ENCODE measurements at regions not wholly inside any gene's neighbourhood (a gene's known extent, or its start where the extent isn't known, plus 50 kb on each side); places are given as distances from the start of the nearest gene placed in this dataset.
A peak's percentile ranks its signal among the peaks of the same experiment; 100 is the strongest.

DNA sequence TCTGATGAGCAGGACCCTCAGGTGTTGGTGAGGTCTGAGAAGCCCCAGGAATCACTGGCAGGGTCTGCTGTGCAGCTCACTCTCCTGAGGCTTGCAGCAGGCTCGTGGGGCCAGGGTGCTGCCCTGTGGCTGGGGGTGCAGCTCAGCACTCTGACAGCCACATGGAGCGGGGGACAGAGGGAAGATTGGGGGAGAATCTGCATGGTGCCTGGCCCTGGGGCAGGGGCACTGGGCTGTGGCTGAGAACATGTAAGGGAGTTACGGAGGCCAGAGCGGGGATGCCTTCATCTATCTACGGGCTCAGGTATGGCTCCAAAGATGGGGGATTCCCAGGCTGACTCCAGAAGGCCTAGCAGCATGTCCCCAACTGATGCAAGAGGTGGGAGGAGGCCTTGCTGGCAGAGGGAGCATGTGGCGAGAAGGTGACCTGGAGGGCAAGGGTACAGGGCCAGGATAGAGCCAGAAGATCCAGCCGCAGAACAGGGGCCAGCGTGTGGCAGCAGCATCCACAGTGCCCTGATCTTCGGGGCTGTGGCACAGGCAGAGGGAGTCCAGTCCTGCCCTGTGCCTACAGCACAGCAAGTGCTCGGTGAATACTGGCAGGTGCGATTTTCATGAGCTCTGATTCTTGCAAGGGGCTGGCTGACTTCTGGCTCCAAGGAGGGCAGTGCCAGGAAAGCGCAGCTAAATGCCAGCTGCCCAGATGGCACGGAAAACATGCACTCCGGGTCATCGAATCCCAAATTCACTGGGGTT lies 184.7 kb downstream of the CTTN start:
- intact Hi-C loops (cut with micrococcal nuclease), result no loop called here
- H3K9me3 ChIP-seq (ENCODE audit: control insufficient read depth in 1 of 2, low read length in 2 of 2), result no peaks in the 10 kb centered on the region
- H3K27me3 ChIP-seq (ENCODE audit: insufficient read depth, low read length), result no peaks in the 10 kb centered on the region
- H3K4me3 ChIP-seq (ENCODE audit: low read length in 2 of 2), result no peak overlapping the region
- H3K4me1 ChIP-seq (ENCODE audit: insufficient read depth, low read length), result no peaks in the 10 kb centered on the region
- CTCF ChIA-PET (ENCODE audit: partially characterized antibody), result no interaction called here
- Mint-ChIP-seq H3K27me3 (peaks cover 18 to 21% of the 10 kb centered on the region in 2 donors), H3K4me1 (peaks cover 0 to 3% (median 0%) of the 10 kb centered on the region in 4 donors), H3K9me3 (no peaks in the 10 kb centered on the region), H3K4me3 (no peak overlapping the region), H3K36me3 (no peaks in the 10 kb centered on the region), H3K27ac (no peak overlapping the region)
- DNase-seq, result no peak
- H3K36me3 ChIP-seq (ENCODE audit: insufficient read depth, low read length), result no peaks in the 10 kb centered on the region
- POLR2A ChIA-PET (ENCODE audit: partially characterized antibody), result no interaction called here
- H3K27ac ChIP-seq (ENCODE audit: low read depth, low read length), result no peak overlapping the region

GRCh38 chr11:70583781-70584218 lies 185.5 kb downstream of the CTTN start:
- no peak for DNase-seq
- H3K36me3 ChIP-seq (ENCODE audit: insufficient read depth, low read length), result no peaks in the 10 kb centered on the region
- no peaks in the 10 kb centered on the region for H3K9me3 Mint-ChIP-seq
- H3K27me3 ChIP-seq (ENCODE audit: insufficient read depth, low read length), result no peaks in the 10 kb centered on the region
- H3K4me3 ChIP-seq (ENCODE audit: low read length in 2 of 2), result no peak overlapping the region
- H3K27me3 Mint-ChIP-seq, result peaks cover 18 to 25% of the 10 kb centered on the region in 2 donors
- no peak overlapping the region for H3K27ac Mint-ChIP-seq
- H3K27ac ChIP-seq (ENCODE audit: low read depth, low read length), result no peak overlapping the region
- ChIA-PET CTCF (ENCODE audit: partially characterized antibody) (no interaction called here), POLR2A (ENCODE audit: partially characterized antibody) (no interaction called here)
- peaks cover 0 to 6% (median 0%) of the 10 kb centered on the region in 4 donors for H3K4me1 Mint-ChIP-seq
- intact Hi-C loops (cut with micrococcal nuclease), result no loop called here
- H3K9me3 ChIP-seq (ENCODE audit: control insufficient read depth in 1 of 2, low read length in 2 of 2), result no peaks in the 10 kb centered on the region
- H3K4me1 ChIP-seq (ENCODE audit: insufficient read depth, low read length), result no peaks in the 10 kb centered on the region
- no peak overlapping the region for H3K4me3 Mint-ChIP-seq
- H3K36me3 Mint-ChIP-seq, result no peaks in the 10 kb centered on the region

- H3K36me3 ChIP-seq (ENCODE audit: insufficient read depth, low read length), result no peaks in the 10 kb centered on the region
- no peaks in the 10 kb centered on the region for H3K27me3 ChIP-seq (ENCODE audit: insufficient read depth, low read length)
- H3K4me1 ChIP-seq (ENCODE audit: insufficient read depth, low read length), result no peaks in the 10 kb centered on the region
- intact Hi-C loops (cut with micrococcal nuclease), result no loop called here
- ChIA-PET POLR2A (ENCODE audit: partially characterized antibody) (no interaction called here), CTCF (ENCODE audit: partially characterized antibody) (no interaction called here)
- no peaks in the 10 kb centered on the region for H3K9me3 ChIP-seq (ENCODE audit: control insufficient read depth in 1 of 2, low read length in 2 of 2)
- DNase-seq, result no peak
- Mint-ChIP-seq H3K27ac (no peak overlapping the region), H3K36me3 (no peaks in the 10 kb centered on the region), H3K9me3 (no peaks in the 10 kb centered on the region), H3K4me1 (peaks cover 3 to 10% (median 4%) of the 10 kb centered on the region in 4 donors), H3K4me3 (no peak overlapping the region), H3K27me3 (peaks cover 23 to 28% of the 10 kb centered on the region in 2 donors)
- H3K27ac ChIP-seq (ENCODE audit: low read depth, low read length), result no peak overlapping the region
- no peak overlapping the region for H3K4me3 ChIP-seq (ENCODE audit: low read length in 2 of 2)
Observed at GRCh38 chr11:70584498-70585235, 186.3 kb downstream of the CTTN start.

GRCh38 chr11:70585236-70585545 lies 186.9 kb downstream of the CTTN start:
- H3K9me3 ChIP-seq (ENCODE audit: control insufficient read depth in 1 of 2, low read length in 2 of 2), result no peaks in the 10 kb centered on the region
- Mint-ChIP-seq H3K36me3 (no peaks in the 10 kb centered on the region), H3K4me1 (peaks cover 4 to 14% (median 7%) of the 10 kb centered on the region in 4 donors), H3K4me3 (no peak overlapping the region), H3K27me3 (peaks cover 23 to 28% of the 10 kb centered on the region in 2 donors), H3K9me3 (no peaks in the 10 kb centered on the region), H3K27ac (no peak overlapping the region)
- H3K36me3 ChIP-seq (ENCODE audit: insufficient read depth, low read length), result no peaks in the 10 kb centered on the region
- CTCF ChIA-PET (ENCODE audit: partially characterized antibody), result no interaction called here
- no peak overlapping the region for H3K27ac ChIP-seq (ENCODE audit: low read depth, low read length)
- intact Hi-C loops (cut with micrococcal nuclease), result no loop called here
- DNase-seq, result no peak
- POLR2A ChIA-PET (ENCODE audit: partially characterized antibody), result no interaction called here
- H3K4me1 ChIP-seq (ENCODE audit: insufficient read depth, low read length), result peaks cover 3% of the 10 kb centered on the region
- H3K27me3 ChIP-seq (ENCODE audit: insufficient read depth, low read length), result no peaks in the 10 kb centered on the region
- no peak overlapping the region for H3K4me3 ChIP-seq (ENCODE audit: low read length in 2 of 2)

DNA sequence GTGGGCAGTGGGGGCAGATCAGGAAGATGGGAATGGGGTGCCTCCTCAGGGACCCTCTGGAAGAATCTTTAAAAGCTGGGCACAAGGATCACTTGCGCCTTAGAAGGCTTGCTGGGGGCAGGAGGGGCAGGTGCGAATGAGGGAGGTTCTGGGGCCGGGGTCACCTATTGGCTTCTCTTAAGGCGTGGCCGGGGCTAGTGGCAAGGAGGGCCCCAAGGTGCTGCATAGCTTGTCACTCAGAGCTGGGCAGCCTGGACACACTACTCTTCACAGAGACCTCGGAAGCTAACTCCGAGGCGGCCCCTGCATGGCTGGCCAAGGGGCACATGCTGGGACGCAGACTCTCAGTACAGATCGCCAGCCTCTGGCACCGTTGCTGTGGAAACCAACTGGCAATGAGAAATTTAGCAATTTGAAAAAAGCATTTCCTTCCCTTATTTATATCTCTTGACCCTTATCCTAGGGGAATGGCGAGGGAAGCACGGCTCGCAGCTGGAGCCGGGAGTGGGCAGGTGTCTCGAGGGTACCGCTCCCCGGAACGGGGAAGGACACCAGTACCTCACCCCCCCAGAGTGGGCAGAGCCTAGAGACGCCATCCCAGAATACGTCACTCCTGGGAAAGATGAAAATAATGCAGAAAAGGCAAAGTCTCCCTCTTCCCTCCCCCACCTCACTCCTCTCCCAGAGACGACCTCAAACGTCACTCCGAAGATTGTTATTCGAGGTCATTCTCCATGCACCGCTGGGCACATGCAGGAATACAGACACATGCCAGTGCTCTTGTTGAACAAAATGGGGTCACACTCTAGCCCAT lies 188.1 kb downstream of the CTTN start:
- Histone ChIP-seq H3K27ac (ENCODE audit: low read depth, low read length) (no peak overlapping the region), H3K4me3 (ENCODE audit: low read length in 2 of 2) (no peak overlapping the region), H3K36me3 (ENCODE audit: insufficient read depth, low read length) (no peaks in the 10 kb centered on the region), H3K9me3 (ENCODE audit: control insufficient read depth in 1 of 2, low read length in 2 of 2) (no peaks in the 10 kb centered on the region), H3K27me3 (ENCODE audit: insufficient read depth, low read length) (no peaks in the 10 kb centered on the region), H3K4me1 (ENCODE audit: insufficient read depth, low read length) (peaks cover 10% of the 10 kb centered on the region)
- Mint-ChIP-seq H3K36me3 (no peaks in the 10 kb centered on the region), H3K9me3 (no peaks in the 10 kb centered on the region), H3K27me3 (peaks cover 23 to 28% of the 10 kb centered on the region in 2 donors), H3K27ac (no peak overlapping the region), H3K4me3 (no peak overlapping the region), H3K4me1 (peaks cover 10 to 23% (median 12%) of the 10 kb centered on the region in 4 donors)
- CTCF ChIA-PET (ENCODE audit: partially characterized antibody), result no interaction called here
- intact Hi-C loops (cut with micrococcal nuclease), result no loop called here
- POLR2A ChIA-PET (ENCODE audit: partially characterized antibody), result no interaction called here
- DNase-seq, result no peak

- H3K27ac ChIP-seq (ENCODE audit: low read depth, low read length), result no peak overlapping the region
- H3K27me3 ChIP-seq (ENCODE audit: insufficient read depth, low read length), result no peaks in the 10 kb centered on the region
- peaks cover 10 to 23% (median 12%) of the 10 kb centered on the region in 4 donors for H3K4me1 Mint-ChIP-seq
- intact Hi-C loops (cut with micrococcal nuclease), result no loop called here
- H3K9me3 Mint-ChIP-seq, result no peaks in the 10 kb centered on the region
- H3K27ac Mint-ChIP-seq, result no peak overlapping the region
- peaks cover 23 to 28% of the 10 kb centered on the region in 2 donors for H3K27me3 Mint-ChIP-seq
- H3K9me3 ChIP-seq (ENCODE audit: control insufficient read depth in 1 of 2, low read length in 2 of 2), result no peaks in the 10 kb centered on the region
- POLR2A ChIA-PET (ENCODE audit: partially characterized antibody), result no interaction called here
- no peaks in the 10 kb centered on the region for H3K36me3 ChIP-seq (ENCODE audit: insufficient read depth, low read length)
- no peak overlapping the region for H3K4me3 Mint-ChIP-seq
- CTCF ChIA-PET (ENCODE audit: partially characterized antibody), result no interaction called here
- H3K36me3 Mint-ChIP-seq, result no peaks in the 10 kb centered on the region
- no peak for DNase-seq
- peaks cover 10% of the 10 kb centered on the region for H3K4me1 ChIP-seq (ENCODE audit: insufficient read depth, low read length)
- no peak overlapping the region for H3K4me3 ChIP-seq (ENCODE audit: low read length in 2 of 2)
Observed at GRCh38 chr11:70587075-70587389, 188.7 kb downstream of the CTTN start.

DNA sequence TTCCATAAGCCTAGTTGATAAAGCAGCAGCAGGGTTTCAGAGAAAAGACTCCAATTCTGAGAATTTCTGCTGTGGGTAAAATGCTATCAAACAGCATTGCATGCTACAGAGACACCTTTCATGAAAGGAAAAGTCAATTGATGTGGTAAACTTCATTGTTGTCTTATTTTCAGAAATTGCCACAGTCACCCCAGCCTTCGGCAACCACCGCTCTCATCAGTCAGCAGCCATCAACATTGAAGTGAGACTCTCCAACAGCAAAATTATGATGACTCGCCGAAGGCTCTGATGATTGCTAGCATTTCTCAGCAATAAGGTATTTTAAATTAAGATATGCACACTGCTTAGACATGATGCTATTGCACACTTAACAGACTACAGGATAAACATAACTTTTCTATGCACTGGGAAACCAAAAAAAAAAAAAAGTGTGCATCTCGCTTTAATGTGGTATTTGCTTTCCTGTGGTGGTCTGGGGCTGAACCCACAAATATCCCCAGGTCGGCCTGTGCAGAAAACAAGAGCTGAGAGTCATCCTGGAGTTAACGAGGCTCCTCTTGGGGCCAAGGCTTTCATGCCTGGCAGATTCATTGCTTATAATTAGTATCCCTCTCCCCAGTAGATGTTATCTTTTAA lies 192.1 kb downstream of the CTTN start:
- Mint-ChIP-seq H3K36me3 (no peaks in the 10 kb centered on the region), H3K27me3 (peaks cover 20 to 30% of the 10 kb centered on the region in 2 donors), H3K9me3 (no peaks in the 10 kb centered on the region), H3K27ac (peak overlapping the region in 2 of 7 donors; percentile 26 to 56), H3K4me1 (peaks cover 10 to 23% (median 12%) of the 10 kb centered on the region in 4 donors), H3K4me3 (peak overlapping the region in 2 of 8 donors; percentile 26 to 31)
- peak in 1 of 5 donors; percentile 1 for DNase-seq
- ChIA-PET POLR2A (ENCODE audit: partially characterized antibody) (interaction anchor here (0.7 kb wide), 1 partner anchor 11 kb away, joined by 3 read pairs; no protein-coding TSS in a partner anchor), CTCF (ENCODE audit: partially characterized antibody) (no interaction called here)
- peaks cover 10% of the 10 kb centered on the region for H3K4me1 ChIP-seq (ENCODE audit: insufficient read depth, low read length)
- no peaks in the 10 kb centered on the region for H3K27me3 ChIP-seq (ENCODE audit: insufficient read depth, low read length)
- H3K36me3 ChIP-seq (ENCODE audit: insufficient read depth, low read length), result no peaks in the 10 kb centered on the region
- H3K9me3 ChIP-seq (ENCODE audit: control insufficient read depth in 1 of 2, low read length in 2 of 2), result no peaks in the 10 kb centered on the region
- H3K4me3 ChIP-seq (ENCODE audit: low read length in 2 of 2), result no peak overlapping the region
- intact Hi-C loops (cut with micrococcal nuclease), result no loop called here
- H3K27ac ChIP-seq (ENCODE audit: low read depth, low read length), result no peak overlapping the region

Measured in CD4-positive, alpha-beta memory T cell (primary cell).